ENCODE measurements at regions not wholly inside any gene's neighbourhood (a gene's known extent, or its start where the extent isn't known, plus 50 kb on each side); places are given as distances from the start of the nearest gene placed in this dataset.

- Histone ChIP-seq H3K27ac (ENCODE audit: low read depth, low read length) (no peak overlapping the region), H3K4me2 (ENCODE audit: insufficient read depth, low read length) (no peak overlapping the region), H3K36me3 (ENCODE audit: insufficient read depth, low read length) (no peaks in the 10 kb centered on the region), H2AFZ (ENCODE audit: low read length) (no peak overlapping the region), H4K20me1 (ENCODE audit: insufficient read depth, low read length) (no peaks in the 10 kb centered on the region), H3K4me3 (ENCODE audit: insufficient read depth, low read length) (no peak overlapping the region), H3K9me3 (ENCODE audit: low read depth, low read length) (no peaks in the 10 kb centered on the region), H3K79me2 (ENCODE audit: insufficient read depth, low read length) (no peaks in the 10 kb centered on the region), H3K4me1 (ENCODE audit: insufficient read depth, low read length) (no peaks in the 10 kb centered on the region), H3K27me3 (ENCODE audit: insufficient read depth, low read length) (no peaks in the 10 kb centered on the region)
- DNase-seq (ENCODE audit: insufficient read length, low spot score, missing footprints), result no peak
- no peak for TF ChIP-seq CTCF (IDR thresholded peaks at IDR 0.05; ENCODE audit: extremely low read depth, low read depth, low read length)
These were observed 301.8 kb upstream of the CDH6 start for GRCh38 chr5:30891660-30892059.

GRCh38 chr5:30890377-30890776, 303.1 kb upstream of the CDH6 start:
- no peak for TF ChIP-seq CTCF (IDR thresholded peaks at IDR 0.05; ENCODE audit: extremely low read depth, low read depth, low read length)
- DNase-seq (ENCODE audit: insufficient read length, low spot score, missing footprints), result no peak

GRCh38 chr5:30880514-30880913, 313.0 kb upstream of the CDH6 start:
- Histone ChIP-seq H4K20me1 (ENCODE audit: insufficient read depth, low read length) (no peaks in the 10 kb centered on the region), H3K9me3 (ENCODE audit: low read depth, low read length) (no peaks in the 10 kb centered on the region)
- DNase-seq (ENCODE audit: insufficient read length, low spot score, missing footprints), result no peak

More at GRCh38 chr5:30890377-30890776, 303.1 kb upstream of the CDH6 start:
- H4K20me1 ChIP-seq (ENCODE audit: insufficient read depth, low read length), result no peaks in the 10 kb centered on the region
- no peaks in the 10 kb centered on the region for H3K36me3 ChIP-seq (ENCODE audit: insufficient read depth, low read length)
- H3K4me3 ChIP-seq (ENCODE audit: insufficient read depth, low read length), result no peak overlapping the region
- H3K4me1 ChIP-seq (ENCODE audit: insufficient read depth, low read length), result no peaks in the 10 kb centered on the region
- H3K27me3 ChIP-seq (ENCODE audit: insufficient read depth, low read length), result no peaks in the 10 kb centered on the region
- no peaks in the 10 kb centered on the region for H3K79me2 ChIP-seq (ENCODE audit: insufficient read depth, low read length)
- no peak overlapping the region for H2AFZ ChIP-seq (ENCODE audit: low read length)
- no peaks in the 10 kb centered on the region for H3K9me3 ChIP-seq (ENCODE audit: low read depth, low read length)
- no peak overlapping the region for H3K4me2 ChIP-seq (ENCODE audit: insufficient read depth, low read length)
- H3K27ac ChIP-seq (ENCODE audit: low read depth, low read length), result no peak overlapping the region

GRCh38 chr5:30879887-30880286, 313.6 kb upstream of the CDH6 start:
- Histone ChIP-seq H3K27ac (ENCODE audit: low read depth, low read length) (no peak overlapping the region), H3K27me3 (ENCODE audit: insufficient read depth, low read length) (no peaks in the 10 kb centered on the region), H4K20me1 (ENCODE audit: insufficient read depth, low read length) (no peaks in the 10 kb centered on the region), H3K36me3 (ENCODE audit: insufficient read depth, low read length) (no peaks in the 10 kb centered on the region), H3K9me3 (ENCODE audit: low read depth, low read length) (no peaks in the 10 kb centered on the region), H3K4me3 (ENCODE audit: insufficient read depth, low read length) (no peak overlapping the region), H3K79me2 (ENCODE audit: insufficient read depth, low read length) (no peaks in the 10 kb centered on the region), H3K4me2 (ENCODE audit: insufficient read depth, low read length) (no peak overlapping the region), H3K4me1 (ENCODE audit: insufficient read depth, low read length) (no peaks in the 10 kb centered on the region), H2AFZ (ENCODE audit: low read length) (no peak overlapping the region)
- DNase-seq (ENCODE audit: insufficient read length, low spot score, missing footprints), result no peak
- TF ChIP-seq CTCF (IDR thresholded peaks at IDR 0.05; ENCODE audit: extremely low read depth, low read depth, low read length), result no peak

More at GRCh38 chr5:30880514-30880913, 313.0 kb upstream of the CDH6 start:
- Histone ChIP-seq H3K4me3 (ENCODE audit: insufficient read depth, low read length) (no peak overlapping the region), H3K4me2 (ENCODE audit: insufficient read depth, low read length) (no peak overlapping the region), H3K27me3 (ENCODE audit: insufficient read depth, low read length) (no peaks in the 10 kb centered on the region), H3K27ac (ENCODE audit: low read depth, low read length) (no peak overlapping the region), H3K36me3 (ENCODE audit: insufficient read depth, low read length) (no peaks in the 10 kb centered on the region), H2AFZ (ENCODE audit: low read length) (no peak overlapping the region), H3K4me1 (ENCODE audit: insufficient read depth, low read length) (no peaks in the 10 kb centered on the region), H3K79me2 (ENCODE audit: insufficient read depth, low read length) (no peaks in the 10 kb centered on the region)
- TF ChIP-seq CTCF (IDR thresholded peaks at IDR 0.05; ENCODE audit: extremely low read depth, low read depth, low read length), result no peak

Data from osteoblast (primary cell).